ENCODE measurements at regions not wholly inside any gene's neighbourhood (a gene's known extent, or its start where the extent isn't known, plus 50 kb on each side); places are given as distances from the start of the nearest gene placed in this dataset.

GRCh38 chr2:150569761-150570160 lies 82.3 kb upstream of the RND3 start:
- TF ChIP-seq SIN3A (IDR thresholded peaks at IDR 0.05; ENCODE audit: borderline replicate concordance, insufficient read depth, low read length) = no peak
- no peak for TF ChIP-seq REST (IDR thresholded peaks at IDR 0.05; ENCODE audit: insufficient read depth in 1 of 2, low read depth in 2 of 2, low read length in 2 of 2)
- no peak for TF ChIP-seq FOXP2 (optimal IDR thresholded peaks at IDR 0.05; ENCODE audit: borderline replicate concordance, extremely low read depth, extremely low read length, insufficient read depth)
- TF ChIP-seq POLR2AphosphoS5 (IDR thresholded peaks at IDR 0.05; ENCODE audit: low read depth, low read length) = no peak
- no peak for TF ChIP-seq TAF1 (IDR thresholded peaks at IDR 0.05; ENCODE audit: borderline replicate concordance, insufficient read depth, low read length)

- TF ChIP-seq REST (IDR thresholded peaks at IDR 0.05; ENCODE audit: insufficient read depth in 1 of 2, low read depth in 2 of 2, low read length in 2 of 2) = no peak
- no peak for TF ChIP-seq FOXP2 (optimal IDR thresholded peaks at IDR 0.05; ENCODE audit: borderline replicate concordance, extremely low read depth, extremely low read length, insufficient read depth)
- no peak for TF ChIP-seq SIN3A (IDR thresholded peaks at IDR 0.05; ENCODE audit: borderline replicate concordance, insufficient read depth, low read length)
- TF ChIP-seq TAF1 (IDR thresholded peaks at IDR 0.05; ENCODE audit: borderline replicate concordance, insufficient read depth, low read length) = no peak
- no peak for TF ChIP-seq POLR2AphosphoS5 (IDR thresholded peaks at IDR 0.05; ENCODE audit: low read depth, low read length)
Observed at GRCh38 chr2:150567771-150568301, 80.4 kb upstream of the RND3 start.

GRCh38 chr2:150566289-150566688 lies 78.8 kb upstream of the RND3 start:
- TF ChIP-seq SIN3A (IDR thresholded peaks at IDR 0.05; ENCODE audit: borderline replicate concordance, insufficient read depth, low read length) = no peak
- TF ChIP-seq REST (IDR thresholded peaks at IDR 0.05; ENCODE audit: insufficient read depth in 1 of 2, low read depth in 2 of 2, low read length in 2 of 2) = no peak
- TF ChIP-seq FOXP2 (optimal IDR thresholded peaks at IDR 0.05; ENCODE audit: borderline replicate concordance, extremely low read depth, extremely low read length, insufficient read depth) = no peak

- TF ChIP-seq FOXP2 (optimal IDR thresholded peaks at IDR 0.05; ENCODE audit: borderline replicate concordance, extremely low read depth, extremely low read length, insufficient read depth) (no peak), REST (IDR thresholded peaks at IDR 0.05; ENCODE audit: insufficient read depth in 1 of 2, low read depth in 2 of 2, low read length in 2 of 2) (no peak), TAF1 (IDR thresholded peaks at IDR 0.05; ENCODE audit: borderline replicate concordance, insufficient read depth, low read length) (no peak), POLR2AphosphoS5 (IDR thresholded peaks at IDR 0.05; ENCODE audit: low read depth, low read length) (no peak), SIN3A (IDR thresholded peaks at IDR 0.05; ENCODE audit: borderline replicate concordance, insufficient read depth, low read length) (no peak)
Observed at GRCh38 chr2:150561076-150561475, 73.6 kb upstream of the RND3 start.

Data from PFSK-1 (cell line).